IMR-90 (cell line): ENCODE measurements at regions not wholly inside any gene's neighbourhood (a gene's known extent, or its start where the extent isn't known, plus 50 kb on each side); places are given as distances from the start of the nearest gene placed in this dataset.

Experiments
- ATAC-seq: fragments of 200-7000 bp; cut with Tn5 transposase; 2 replicates; pipeline ENCODE4 v1.9.1; 2020; ENCODE audit warnings: low read depth, mild to moderate bottlenecking, moderate library complexity
- BruUV-seq: library from RNA; stranded (reverse); fragments of 400-500 nt; replicated peaks from 2 replicates; lab custom pipeline; 2021; lab: Mats Ljungman, UMichigan
- CTCF ChIA-PET: fragments of 300-600 bp; formaldehyde crosslinking; extraction: SDS; loops from one replicate; lab custom pipeline; 2021; ENCODE audit warnings: antibody characterized with exemption; lab: Yijun Ruan, JAX
- POLR2A ChIA-PET: fragments of 300-600 bp; sonication (Branson Sonifier 250); formaldehyde crosslinking; loops from one replicate; lab custom pipeline; 2022; ENCODE audit warnings: antibody characterized with exemption; ENCODE audit not compliant: unreplicated experiment; lab: Charles Lee
- DNase-seq: peaks from one replicate; pipeline ENCODE4 v3.0.0; 2013
- H2AFZ ChIP-seq: replicated peaks from 2 replicates; pipeline ENCODE3; 2013; ENCODE audit warnings: low read length, mild to moderate bottlenecking; ENCODE audit not compliant: poor library complexity
- H2AK5ac ChIP-seq: 2 replicates; pipeline ENCODE4 v1.6.1; 2013; ENCODE audit warnings: low read depth, low read length, inconsistent platforms
- H2AK9ac ChIP-seq: replicated peaks from 2 replicates; pipeline ENCODE3; 2013; ENCODE audit warnings: mild to moderate bottlenecking, low read depth, low read length, moderate library complexity; ENCODE audit not compliant: poor library complexity
- H2BK120ac ChIP-seq: 2 replicates; pipeline ENCODE4 v1.6.1; 2013; ENCODE audit warnings: low read depth, low read length, inconsistent platforms
- H2BK15ac ChIP-seq: 3 replicates; pipeline ENCODE4 v1.6.1; 2013; ENCODE audit warnings: low read depth, low read length, inconsistent platforms
- H2BK20ac ChIP-seq: 2 replicates; pipeline ENCODE4 v1.6.1; 2013; ENCODE audit warnings: low read depth, mild to moderate bottlenecking, inconsistent platforms, low read length, moderate library complexity
- H2BK5ac ChIP-seq: 2 replicates; pipeline ENCODE4 v1.6.1; 2013; ENCODE audit warnings: mild to moderate bottlenecking, low read depth, low read length, inconsistent platforms; ENCODE audit not compliant: poor library complexity, severe bottlenecking
- H3K14ac ChIP-seq: replicated peaks from 2 replicates; pipeline ENCODE4 v1.6.1; 2013; ENCODE audit warnings: low read depth, low read length, inconsistent platforms
- H3K18ac ChIP-seq: 2 replicates; pipeline ENCODE4 v1.6.1; 2013; ENCODE audit warnings: low read depth, low read length, control low read depth
- H3K23ac ChIP-seq: 2 replicates; pipeline ENCODE4 v1.6.1; 2013; ENCODE audit warnings: low read depth, low read length, inconsistent platforms
- H3K27ac ChIP-seq: 2 replicates; pipeline ENCODE4 v1.5.1; 2013; ENCODE audit warnings: mild to moderate bottlenecking, control low read depth, low read length; ENCODE audit not compliant: insufficient read depth
- H3K27me3 ChIP-seq: 2 replicates; pipeline ENCODE4 v1.6.1; 2013; ENCODE audit warnings: low read length; ENCODE audit not compliant: control insufficient read depth, insufficient read depth
- H3K36me3 ChIP-seq: 2 replicates; pipeline ENCODE4 v1.6.1; 2013; ENCODE audit warnings: low read length, mixed read lengths; ENCODE audit not compliant: control insufficient read depth, insufficient read depth
- H3K4ac ChIP-seq: 2 replicates; pipeline ENCODE4 v1.6.1; 2013; ENCODE audit warnings: low read depth, low read length, inconsistent platforms
- H3K4me1 ChIP-seq: 2 replicates; pipeline ENCODE4 v1.6.1; 2013; ENCODE audit warnings: low read length, mixed read lengths; ENCODE audit not compliant: control insufficient read depth, insufficient read depth
- H3K4me2 ChIP-seq: 2 replicates; pipeline ENCODE4 v1.6.1; 2013; ENCODE audit warnings: low read depth, mild to moderate bottlenecking, control low read depth, low read length, moderate library complexity
- H3K4me3 ChIP-seq: 2 replicates; pipeline ENCODE4 v1.5.1; 2013; ENCODE audit warnings: low read depth, mild to moderate bottlenecking, control low read depth, low read length, moderate library complexity; ENCODE audit not compliant: insufficient read depth
- H3K56ac ChIP-seq: 2 replicates; pipeline ENCODE4 v1.6.1; 2013; ENCODE audit warnings: low read length, inconsistent platforms; ENCODE audit not compliant: insufficient read depth; ENCODE audit errors: extremely low read depth
- H3K79me1 ChIP-seq, 2 experiments: 2 replicates each; pipeline ENCODE4 v1.6.1; 2013; ENCODE audit warnings: low read length in 2 of 2, inconsistent platforms in 1 of 2, low read depth in 1 of 2
- H3K9ac ChIP-seq: 2 replicates; pipeline ENCODE4 v1.6.1; 2013; ENCODE audit warnings: low read depth, low read length, control low read depth
- H3K9me1 ChIP-seq: 2 replicates; pipeline ENCODE4 v1.6.1; 2013; ENCODE audit warnings: low read length, inconsistent platforms; ENCODE audit not compliant: insufficient read depth
- H3K9me3 ChIP-seq: 2 replicates; pipeline ENCODE4 v1.6.1; 2013; ENCODE audit warnings: low read length; ENCODE audit not compliant: control insufficient read depth, insufficient read depth
- H4K20me1 ChIP-seq: 2 replicates; pipeline ENCODE4 v1.6.1; 2013; ENCODE audit warnings: low read length, inconsistent platforms; ENCODE audit not compliant: insufficient read depth
- H4K5ac ChIP-seq: 2 replicates; pipeline ENCODE4 v1.6.1; 2013; ENCODE audit warnings: mild to moderate bottlenecking, low read depth, low read length, control low read depth
- H4K8ac ChIP-seq, 2 experiments: 2 replicates each; pipeline ENCODE4 v1.6.1; 2013; ENCODE audit warnings: low read depth in 2 of 2, low read length in 2 of 2, control low read depth in 1 of 2, inconsistent platforms in 1 of 2
- H4K91ac ChIP-seq: 2 replicates; pipeline ENCODE4 v1.6.1; 2013; ENCODE audit warnings: low read depth, low read length, inconsistent platforms; ENCODE audit not compliant: insufficient read depth
- MAFK ChIP-seq: IDR thresholded peaks from 2 replicates; pipeline ENCODE4 v1.6.1; 2012; ENCODE audit warnings: low read depth, low read length, improper control_type of control experiment
- MXI1 ChIP-seq: IDR thresholded peaks from 2 replicates; pipeline ENCODE4 v1.6.1; 2012; ENCODE audit warnings: low read depth, mild to moderate bottlenecking, low read length, moderate library complexity, borderline replicate concordance
- RFX5 ChIP-seq: IDR thresholded peaks from 2 replicates; pipeline ENCODE4 v1.8.0; 2012; ENCODE audit warnings: low read depth, mild to moderate bottlenecking, low read length, moderate library complexity
- WGBS, 2 experiments: methylation state at CpG; one replicate each; pipeline versions ENCODE4 v1.1.5 to v1.1.7; 2013; ENCODE audit warnings: missing lambda C conversion rate in 2 of 2; ENCODE audit not compliant: insufficient read length in 1 of 2; ENCODE audit errors: extremely low coverage in 2 of 2; 5-methylcytosine and 5-hydroxymethylcytosine counted together
- dilution Hi-C: fragments of 300-500 bp; cut with HindIII; formaldehyde crosslinking; loops from one replicate; pipeline ENCODE4 v1.14.3; 2018; ENCODE audit warnings: low sequenced_read_pairs; ENCODE audit not compliant: unreplicated experiment
- in situ Hi-C: fragments of 300-500 bp; cut with MboI; formaldehyde crosslinking; loops from 3 replicates; pipeline ENCODE4 v1.14.3; 2019; ENCODE audit warnings: low sequenced_read_pairs, inconsistent platforms, mixed read lengths
- intact Hi-C: fragments of 100-400 bp; cut with micrococcal nuclease; formaldehyde crosslinking; loops from 2 replicates; pipeline ENCODE4 v1.10.0; 2022

DNA sequence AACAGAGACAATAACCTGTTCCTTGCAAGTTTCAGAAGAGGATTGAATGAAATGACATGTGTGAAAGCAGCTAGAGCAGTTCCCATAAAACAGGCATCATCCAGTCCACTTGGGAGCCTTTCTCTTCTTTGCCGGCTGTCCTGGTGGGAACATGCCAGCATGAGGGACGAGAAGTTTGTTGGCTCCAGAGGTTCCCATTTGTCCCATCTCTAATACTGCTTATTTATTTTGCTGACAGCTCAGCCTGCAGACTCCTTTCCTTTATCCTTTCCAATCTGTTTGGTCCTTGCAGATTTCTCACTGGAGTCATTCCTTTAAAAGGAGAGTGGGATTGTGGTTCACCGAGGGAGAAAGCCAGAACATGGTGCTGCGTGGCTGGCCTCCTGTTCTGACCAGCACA lies 321.5 kb upstream of the CLINT1 start:
- H2AFZ ChIP-seq, result no peak overlapping the region
- H3K9me1 ChIP-seq, result no peaks in the 10 kb centered on the region
- H2BK15ac ChIP-seq, result no peak overlapping the region
- no peak overlapping the region for H3K9ac ChIP-seq
- no peak overlapping the region for H2BK120ac ChIP-seq
- no peak overlapping the region for H3K23ac ChIP-seq
- CTCF ChIA-PET, result no interaction called here
- no peak overlapping the region for H3K18ac ChIP-seq
- H4K20me1 ChIP-seq, result no peaks in the 10 kb centered on the region
- in situ Hi-C loops (no loop called here), dilution Hi-C loops (no loop called here), intact Hi-C loops (no loop called here)
- DNase-seq, result no peak
- no peaks in the 10 kb centered on the region for H3K79me1 ChIP-seq
- no peaks in the 10 kb centered on the region; the same call in none of the 2 replicates for H3K27me3 ChIP-seq
- H3K4me1 ChIP-seq, result no peaks in the 10 kb centered on the region
- H4K8ac ChIP-seq, result no peak overlapping the region
- WGBS, 2 experiments, result no CpG with 5 or more reads among the region's 4 CpGs
- no peaks in the 10 kb centered on the region for H3K9me3 ChIP-seq
- no peak overlapping the region for H4K91ac ChIP-seq
- no peak overlapping the region for H4K5ac ChIP-seq
- H3K4me3 ChIP-seq, result no peak overlapping the region
- H2AK5ac ChIP-seq, result no peak overlapping the region
- no peaks in the 10 kb centered on the region for H3K36me3 ChIP-seq
- H2BK20ac ChIP-seq, result no peak overlapping the region
- H3K56ac ChIP-seq, result no peak overlapping the region
- no peak overlapping the region for H2AK9ac ChIP-seq
- no peak overlapping the region for H3K4me2 ChIP-seq
- no peak overlapping the region for H2BK5ac ChIP-seq
- POLR2A ChIA-PET, result no interaction called here
- TF ChIP-seq MAFK (no peak), MXI1 (no peak), RFX5 (no peak)
- no peak overlapping the region for H3K14ac ChIP-seq
- no peak overlapping the region for H3K27ac ChIP-seq
- no peak overlapping the region for H3K4ac ChIP-seq
- no TSS peak for BruUV-seq
- ATAC-seq, result no peak
